ENCODE measurements at regions not wholly inside any gene's neighbourhood (a gene's known extent, or its start where the extent isn't known, plus 50 kb on each side); places are given as distances from the start of the nearest gene placed in this dataset.
"Not testable (repeated sequence)": the region's sequence is repeated elsewhere in the genome, so short reads cannot be mapped to it uniquely, and the experiment has no call there.

DNA sequence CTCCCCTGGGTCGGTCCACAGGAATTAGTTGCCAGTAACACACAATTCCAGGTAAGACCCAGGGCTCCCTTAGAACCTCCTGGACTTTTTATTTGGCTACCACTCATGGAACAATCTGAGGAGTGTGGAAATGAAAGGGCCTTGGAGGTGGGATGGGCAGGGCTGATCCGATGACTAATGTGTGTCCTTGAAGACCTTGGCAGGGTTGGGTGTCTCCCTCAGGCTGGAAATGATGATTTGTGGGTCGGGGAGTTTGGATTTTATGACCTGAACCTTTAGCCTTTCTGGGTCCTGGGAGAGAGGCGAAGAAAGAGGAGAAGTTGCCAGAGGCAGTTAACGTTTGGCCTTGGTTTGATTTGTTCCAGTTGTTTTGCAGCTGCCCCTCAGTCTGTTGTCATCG is 425.0 kb downstream of the MID1IP1 start:
- no peak for DNase-seq (ENCODE audit: low read depth)

DNA sequence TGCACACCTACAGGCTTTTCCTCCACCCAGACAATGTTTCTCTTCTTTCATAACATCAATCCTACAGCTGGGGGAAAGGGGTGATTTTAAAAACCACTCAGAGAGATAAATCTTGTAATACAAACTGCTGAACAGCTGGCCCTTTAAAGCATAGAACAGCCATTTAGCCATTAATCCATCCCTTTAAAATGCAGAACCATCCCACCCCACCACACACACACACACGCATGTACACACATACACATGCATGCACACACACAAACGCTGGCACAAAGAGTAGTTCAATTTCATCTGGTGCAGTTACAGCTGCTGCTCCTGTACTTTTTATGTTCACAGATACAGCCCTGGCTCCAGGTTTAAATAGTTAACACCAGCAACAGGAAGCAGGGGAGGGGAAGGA is 426.1 kb downstream of the MID1IP1 start:
- no peak for DNase-seq (ENCODE audit: low read depth)

DNA sequence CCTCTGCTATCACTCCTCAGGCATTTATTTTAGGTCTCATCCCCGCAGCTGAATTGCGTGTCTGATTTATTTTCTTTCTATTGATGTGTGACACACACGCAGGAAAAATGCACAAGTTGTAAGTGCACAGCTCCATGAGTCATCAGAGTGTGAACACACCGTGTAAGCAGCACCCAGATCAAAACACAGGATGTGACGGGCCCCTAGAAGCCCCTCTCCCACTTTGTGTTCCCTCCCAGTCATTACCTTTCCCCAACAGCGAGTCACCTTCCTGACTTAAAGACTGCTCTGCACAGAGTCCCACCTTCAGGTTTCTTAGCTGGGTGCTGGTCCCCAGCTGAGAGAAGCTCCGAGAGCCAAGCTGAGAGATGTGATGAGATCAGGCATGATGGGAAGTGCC is 436.7 kb downstream of the MID1IP1 start:
- DNase-seq (ENCODE audit: low read depth): no peak

DNA sequence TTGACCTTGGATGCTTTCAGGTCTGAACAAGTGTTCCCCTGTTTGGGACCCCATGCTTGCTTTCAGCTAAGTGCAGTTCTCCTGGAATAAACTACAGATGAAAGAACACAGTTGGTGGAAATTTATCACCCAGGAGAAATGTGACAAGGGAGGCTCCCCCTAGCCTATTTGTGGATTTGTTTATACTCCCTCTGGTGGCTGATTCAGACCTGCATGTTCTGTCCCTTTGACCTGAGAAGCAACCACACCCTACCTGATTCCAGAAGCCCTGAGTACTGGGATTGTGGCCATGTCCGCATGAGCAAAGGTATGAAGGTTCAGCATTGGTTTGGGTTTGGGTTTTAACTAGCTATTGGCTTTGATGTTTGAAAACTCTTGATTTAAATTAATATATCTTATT is 440.9 kb downstream of the MID1IP1 start:
- DNase-seq (ENCODE audit: low read depth): no peak

DNA sequence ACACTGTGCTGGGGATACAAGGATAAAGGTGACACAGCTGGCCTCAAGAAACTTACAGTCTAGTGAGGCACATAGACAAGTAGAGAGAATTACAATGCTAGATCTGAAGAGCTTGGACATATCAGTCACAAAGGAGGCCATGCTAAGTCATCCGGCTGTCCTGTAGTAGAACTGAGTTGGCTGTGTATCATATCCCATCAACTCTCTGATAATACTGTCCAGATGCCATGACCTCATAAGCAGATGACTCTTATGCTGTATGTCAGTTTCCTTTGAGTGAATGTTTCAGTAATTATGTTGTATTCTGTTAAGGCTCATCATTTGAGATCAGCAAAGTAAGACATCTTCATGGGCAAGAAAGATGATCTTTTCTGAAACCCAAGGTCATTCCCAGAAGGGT is 442.9 kb downstream of the MID1IP1 start:
- DNase-seq (ENCODE audit: low read depth): no peak

DNA sequence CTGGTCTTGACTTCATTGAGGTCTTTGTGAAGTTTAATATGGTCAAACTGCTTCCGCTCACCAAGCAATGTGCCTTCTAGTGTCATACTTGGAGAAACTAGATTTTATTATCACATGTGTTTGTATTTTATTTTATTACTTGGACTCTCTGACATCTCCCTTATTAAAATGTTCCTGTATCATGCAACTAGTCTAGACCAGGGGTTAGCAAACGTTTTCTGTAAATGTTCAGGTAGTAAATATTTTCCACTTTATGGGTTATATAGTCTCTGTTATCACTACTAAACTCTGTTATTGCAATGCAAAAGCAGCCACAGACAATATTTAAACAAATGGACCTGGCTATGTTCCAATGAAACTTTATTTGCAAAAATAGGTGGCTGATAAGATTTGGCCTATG is 443.8 kb downstream of the MID1IP1 start:
- no peak for DNase-seq (ENCODE audit: low read depth)

DNA sequence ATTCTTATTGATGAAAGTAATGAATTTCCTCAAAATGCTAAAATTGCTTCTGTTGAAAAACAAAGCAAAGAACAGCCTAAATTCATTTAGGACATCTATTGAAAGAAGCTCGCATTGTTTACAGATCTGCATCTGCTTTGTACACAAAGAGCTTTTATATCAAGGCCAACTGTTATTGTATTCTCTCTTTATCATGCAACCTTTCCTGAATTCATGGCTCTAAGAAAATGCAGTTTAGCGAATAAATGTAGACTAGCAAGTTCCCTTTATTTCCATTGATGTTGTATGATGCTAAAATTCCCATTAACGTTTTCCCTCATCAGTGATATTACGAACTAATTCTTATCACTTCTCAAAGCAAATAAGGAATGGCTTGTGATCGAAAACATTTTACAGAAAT is 446.3 kb downstream of the MID1IP1 start:
- DNase-seq (ENCODE audit: low read depth): no peak

DNA sequence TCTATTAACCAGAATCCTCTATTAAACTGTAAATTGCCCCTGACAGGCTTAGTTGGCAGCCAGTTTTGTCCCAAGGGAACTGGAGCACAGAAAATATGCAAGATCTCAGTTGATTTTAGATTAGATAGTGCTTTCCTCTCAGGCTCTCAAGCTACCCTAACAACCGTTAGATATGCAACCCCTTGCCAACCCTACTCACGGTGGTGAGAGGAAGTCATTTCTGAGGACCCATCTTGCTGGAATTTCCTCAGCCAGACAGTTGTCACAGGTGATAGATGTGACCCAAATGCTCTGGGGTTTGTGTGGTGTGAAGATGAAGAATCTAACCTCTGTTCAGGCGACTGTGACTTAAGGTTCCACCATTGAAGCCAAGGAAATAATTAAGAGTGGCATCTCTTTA is 447.1 kb downstream of the MID1IP1 start:
- no peak for DNase-seq (ENCODE audit: low read depth)

DNA sequence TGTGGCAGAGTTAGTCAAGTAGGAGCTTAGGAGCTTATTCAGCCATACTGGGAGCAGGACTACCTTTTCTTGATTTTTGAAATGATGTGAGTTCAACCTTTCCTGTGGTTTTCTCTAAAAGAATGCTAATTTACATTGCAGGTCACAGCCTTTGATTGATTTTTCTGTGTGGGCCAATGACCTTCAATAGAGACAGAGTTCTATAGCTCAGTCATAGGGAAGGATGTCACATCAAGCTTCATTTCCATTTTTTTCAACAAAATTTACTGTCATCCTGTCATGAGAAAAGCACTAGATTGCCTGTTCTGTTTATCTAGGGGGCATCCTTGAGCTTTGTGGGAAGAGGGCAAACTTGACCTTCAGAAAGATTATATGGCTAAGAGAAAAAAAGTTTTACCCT is 448.7 kb downstream of the MID1IP1 start:
- no peak for DNase-seq (ENCODE audit: low read depth)

DNA sequence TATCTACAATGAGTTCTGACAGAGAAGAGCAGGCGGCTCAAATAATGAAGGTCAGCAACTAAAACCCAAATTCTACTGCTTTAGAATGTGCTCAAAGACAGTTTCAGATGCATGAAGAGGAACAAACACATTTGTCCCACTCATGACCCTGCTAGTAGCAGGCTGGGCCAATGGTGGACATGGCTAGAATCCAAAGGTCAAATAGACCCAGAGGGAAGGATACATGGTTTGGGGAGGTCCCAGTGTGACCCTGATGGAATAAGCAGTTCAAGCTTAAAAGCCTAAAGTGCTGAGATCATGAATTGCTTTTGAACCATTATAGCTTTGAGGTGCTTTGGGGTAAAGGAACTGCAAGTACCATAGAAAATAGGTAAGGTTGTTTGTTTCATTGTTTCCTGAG is 450.7 kb downstream of the MID1IP1 start:
- no peak for DNase-seq (ENCODE audit: low read depth)

DNA sequence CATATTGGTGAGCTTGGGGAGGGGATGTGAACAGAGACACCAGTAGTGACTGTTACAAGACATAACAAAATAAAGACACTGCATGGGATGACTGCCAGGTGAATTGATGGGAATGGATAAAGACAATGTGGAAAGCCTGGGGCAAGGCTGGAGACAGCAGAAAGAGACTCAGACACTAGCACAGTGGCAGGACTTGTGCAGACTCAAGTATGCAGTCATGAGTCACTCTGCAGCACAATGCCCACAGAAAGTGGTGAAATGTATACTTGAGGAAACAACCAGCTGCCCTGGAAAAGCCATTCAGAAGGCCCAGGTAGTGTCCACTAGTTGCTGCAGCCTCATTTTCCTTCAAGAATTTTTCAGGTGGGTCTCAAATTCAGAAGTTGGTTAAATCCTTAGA is 452.3 kb downstream of the MID1IP1 start:
- DNase-seq (ENCODE audit: low read depth): no peak

DNA sequence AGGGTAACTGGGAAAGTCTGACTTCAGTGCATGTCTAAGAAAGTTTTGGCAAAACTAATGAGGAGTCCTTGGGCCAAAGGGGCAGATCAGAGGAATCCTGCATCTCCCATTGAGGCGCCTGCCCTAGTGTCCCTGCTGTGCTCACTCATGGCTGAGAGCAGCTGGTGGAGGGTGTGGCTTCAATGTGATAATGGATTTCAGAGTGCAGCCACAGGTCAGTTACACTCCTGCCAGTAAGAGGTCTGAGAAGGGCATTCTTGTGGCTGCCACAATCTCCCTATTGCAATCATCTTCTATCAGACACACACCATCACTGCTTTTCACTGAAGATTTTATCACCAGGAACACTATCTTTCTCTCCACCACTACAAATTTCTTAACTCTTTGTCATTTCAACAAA is 457.1 kb downstream of the MID1IP1 start:
- no peak for DNase-seq (ENCODE audit: low read depth)

DNA sequence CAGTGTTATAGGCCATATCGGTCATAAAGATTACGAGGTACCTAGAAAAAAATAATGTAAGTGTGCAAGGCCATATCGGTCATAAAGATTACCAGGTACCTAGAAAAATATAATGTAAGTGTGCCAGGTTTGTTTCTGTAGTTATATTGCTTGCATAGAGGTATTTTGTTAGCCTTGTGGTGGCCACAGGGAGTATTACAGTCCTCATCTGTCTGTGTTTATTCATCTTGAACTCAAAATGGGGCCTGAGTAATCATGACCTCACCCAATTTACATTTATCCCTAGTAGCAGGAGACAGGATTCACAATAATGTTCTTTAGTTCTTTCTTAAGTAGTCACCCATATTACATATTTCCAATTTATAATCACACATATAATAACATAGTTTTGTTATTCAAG is 459.7 kb downstream of the MID1IP1 start:
- no peak for DNase-seq (ENCODE audit: low read depth)

DNA sequence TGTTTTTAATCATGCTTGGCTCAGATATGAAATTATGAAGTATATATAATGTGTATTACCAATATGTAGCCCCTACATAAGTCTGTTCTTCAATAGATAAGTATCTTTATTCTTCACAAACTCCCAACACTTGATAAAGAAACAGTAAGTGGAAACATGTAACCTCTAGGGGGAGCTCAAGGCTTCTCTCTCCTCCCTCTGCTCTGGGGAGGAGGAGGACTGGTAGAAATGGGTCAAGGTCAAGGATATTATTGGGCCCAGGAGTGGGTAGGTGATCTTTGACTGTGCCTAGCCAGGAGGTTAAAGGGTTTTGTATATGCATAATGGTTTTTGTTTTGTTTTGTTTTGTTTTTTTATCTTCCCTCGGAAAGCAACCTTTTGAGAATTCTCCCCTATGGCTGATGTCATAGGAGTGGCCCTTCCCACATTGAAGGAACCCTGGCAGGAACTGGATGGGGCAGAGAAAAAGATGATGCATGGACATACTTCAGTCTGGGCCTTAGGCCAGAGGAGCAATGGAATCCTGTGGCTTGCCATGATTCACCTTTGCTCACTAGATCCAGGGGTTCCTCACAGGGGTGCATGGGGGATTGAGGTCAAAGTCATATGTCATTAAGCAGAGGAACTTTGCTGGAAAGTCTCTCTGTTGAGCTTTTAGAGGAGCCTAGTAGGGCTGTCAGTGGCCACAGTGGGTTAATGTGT is 460.3 kb downstream of the MID1IP1 start:
- no peak for DNase-seq (ENCODE audit: low read depth)

DNA sequence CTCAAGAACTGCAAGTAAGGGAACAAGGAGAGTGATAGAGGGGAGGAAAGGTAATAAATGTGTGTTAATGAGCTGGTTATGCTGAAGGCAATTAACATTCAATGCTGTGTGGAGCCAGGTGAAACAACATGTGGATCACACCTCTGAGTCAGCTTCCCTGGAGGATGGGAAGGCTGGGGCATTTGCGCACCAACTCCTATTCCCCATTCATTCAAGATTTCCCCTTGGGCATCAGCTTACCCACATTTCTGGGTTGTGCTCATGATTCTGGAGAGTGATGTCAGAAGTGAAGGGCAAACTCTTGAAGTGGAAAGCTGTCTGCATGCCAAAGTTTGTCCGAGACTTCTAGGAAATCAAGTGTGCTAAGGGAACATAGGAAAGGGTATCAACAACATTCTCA is 461.4 kb downstream of the MID1IP1 start:
- no peak for DNase-seq (ENCODE audit: low read depth)

DNA sequence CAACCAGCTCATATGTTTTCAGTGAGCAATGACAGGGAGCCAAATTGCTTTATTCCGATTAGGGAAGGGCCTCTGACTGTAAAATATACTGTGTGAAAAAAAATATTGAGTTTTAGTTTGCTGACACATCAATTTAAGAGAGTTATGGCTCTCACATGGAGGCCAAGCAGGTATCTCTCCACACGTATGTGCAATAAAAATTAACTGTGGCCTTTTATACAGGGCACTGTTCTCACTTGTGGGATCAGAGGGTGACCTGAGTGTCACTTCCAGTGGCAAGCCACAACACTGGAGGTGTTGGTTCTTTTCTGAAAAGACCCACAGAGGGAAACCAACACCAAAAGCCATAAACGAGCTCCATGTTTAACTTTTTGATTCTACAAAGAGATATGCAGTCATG is 462.8 kb downstream of the MID1IP1 start:
- DNase-seq (ENCODE audit: low read depth): no peak

DNA sequence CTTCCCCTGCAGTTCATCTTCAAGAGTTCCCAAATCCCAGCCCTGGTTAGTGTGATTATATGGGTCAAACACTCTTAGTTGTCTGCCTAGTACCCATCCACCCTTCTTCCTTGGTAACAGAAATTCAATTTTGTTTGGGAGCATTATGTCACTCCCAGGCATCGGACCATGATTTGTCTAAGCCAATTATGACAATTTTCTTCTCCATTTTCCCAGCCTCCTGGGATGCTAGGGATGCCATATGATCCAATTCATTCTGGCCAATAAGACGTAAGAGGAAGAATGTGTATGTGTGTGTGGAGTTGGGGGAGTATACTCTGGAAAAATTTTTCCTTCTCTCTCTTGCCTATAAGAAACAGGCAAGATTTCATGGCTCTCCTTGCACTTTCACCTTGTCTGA is 465.9 kb downstream of the MID1IP1 start:
- DNase-seq (ENCODE audit: low read depth): no peak

DNA sequence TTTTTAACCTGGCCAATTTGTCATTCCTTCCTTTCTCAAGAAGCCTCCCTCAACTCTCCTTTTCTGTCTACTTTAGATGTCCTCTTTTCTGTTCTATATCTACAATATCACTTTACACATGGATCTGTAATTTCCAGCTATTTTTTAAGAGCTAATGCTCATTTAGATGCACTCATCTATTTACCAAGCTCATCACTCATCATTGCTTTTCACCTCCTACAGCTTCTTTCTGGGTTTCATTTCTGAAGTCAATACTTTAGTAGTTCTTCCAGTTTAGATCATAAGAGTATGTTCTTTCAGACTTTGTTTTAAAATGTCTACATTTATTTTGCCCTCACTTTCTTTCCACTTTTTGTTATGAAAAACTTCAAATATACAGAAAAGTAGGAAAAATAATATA is 466.9 kb downstream of the MID1IP1 start:
- DNase-seq (ENCODE audit: low read depth): no peak

DNA sequence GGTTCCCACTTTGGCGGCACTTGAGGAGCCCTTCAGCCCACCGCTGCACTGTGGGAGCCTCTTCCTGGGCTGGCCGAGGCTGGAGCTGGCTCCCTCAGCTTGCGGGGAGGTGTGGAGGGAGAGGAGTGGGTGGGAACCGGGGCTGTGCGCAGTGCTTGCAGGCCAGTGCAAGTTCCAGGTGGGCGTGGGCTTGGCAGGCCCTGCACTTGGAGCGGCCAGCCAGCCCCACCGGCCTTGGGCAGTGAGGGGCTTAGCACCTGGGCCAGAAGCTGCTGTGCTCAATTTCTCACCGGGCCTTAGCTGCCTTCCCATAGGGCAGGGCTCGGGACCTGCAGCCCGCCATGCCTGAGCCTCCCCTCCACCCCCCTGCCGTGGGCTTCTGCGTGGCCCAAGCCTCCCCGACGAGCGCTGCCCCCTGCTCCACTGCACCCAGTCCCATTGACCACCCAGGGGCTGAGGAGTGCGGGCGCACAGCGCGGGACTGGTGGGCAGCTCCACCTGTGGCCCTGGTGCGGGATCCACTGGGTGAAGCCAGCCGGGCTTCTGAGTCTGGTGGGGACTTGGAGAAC is 474.3 kb downstream of the MID1IP1 start:
- DNase-seq (ENCODE audit: low read depth): no peak

DNA sequence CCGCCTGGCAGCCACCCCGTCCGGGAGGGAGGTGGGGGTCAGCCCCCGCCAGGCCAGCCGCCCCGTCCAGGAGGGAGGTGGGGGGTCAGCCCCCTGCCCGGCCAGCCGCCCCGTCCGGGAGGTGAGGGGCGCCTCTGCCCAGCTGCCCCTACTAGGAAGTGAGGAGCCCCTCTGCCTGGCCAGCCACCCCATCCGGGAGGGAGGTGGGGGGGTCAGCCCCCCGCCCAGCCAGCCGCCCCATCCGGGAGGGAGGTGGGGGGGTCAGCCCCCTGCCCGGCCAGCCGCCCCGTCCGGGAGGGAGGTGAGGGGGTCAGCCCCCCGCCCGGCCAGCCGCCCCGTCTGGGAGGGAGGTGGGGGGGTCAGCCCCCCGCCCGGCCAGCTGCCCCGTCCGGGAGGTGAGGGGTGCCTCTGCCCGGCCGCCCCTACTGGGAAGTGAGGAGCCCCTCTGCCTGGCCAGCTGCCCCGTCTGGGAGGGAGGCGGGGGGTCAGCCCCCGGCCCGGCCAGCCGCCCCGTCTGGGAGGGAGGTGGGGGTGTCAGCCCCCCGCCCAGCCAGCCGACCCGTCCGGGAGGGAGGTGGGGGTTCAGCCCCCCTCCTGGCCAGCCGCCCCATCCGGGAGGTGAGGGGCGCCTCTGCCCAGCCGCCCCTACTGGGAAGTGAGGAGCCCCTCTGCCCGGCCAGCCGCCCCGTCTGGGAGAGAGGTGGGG is 476.6 kb downstream of the MID1IP1 start:
- DNase-seq (ENCODE audit: low read depth): not testable (repeated sequence)

DNA sequence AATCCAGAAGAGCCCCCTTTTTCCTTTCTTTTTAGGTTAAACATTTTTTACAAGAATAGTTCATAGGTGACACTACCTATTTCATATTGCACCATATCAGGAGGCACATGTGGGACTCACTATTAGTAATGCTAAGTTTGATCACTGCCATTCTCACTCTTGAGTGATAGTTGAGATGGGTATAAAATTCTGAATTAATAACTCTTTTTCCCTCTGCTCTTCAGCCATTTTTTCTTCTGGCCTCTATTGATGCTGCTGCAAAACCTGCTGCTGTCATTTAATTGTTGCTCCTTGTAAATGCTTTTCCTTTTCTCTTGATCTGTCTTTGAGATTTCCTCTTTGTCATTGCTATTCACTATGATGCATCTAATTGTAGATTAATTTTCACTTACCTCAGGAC is 482.0 kb downstream of the MID1IP1 start:
- DNase-seq (ENCODE audit: low read depth): no peak

DNA sequence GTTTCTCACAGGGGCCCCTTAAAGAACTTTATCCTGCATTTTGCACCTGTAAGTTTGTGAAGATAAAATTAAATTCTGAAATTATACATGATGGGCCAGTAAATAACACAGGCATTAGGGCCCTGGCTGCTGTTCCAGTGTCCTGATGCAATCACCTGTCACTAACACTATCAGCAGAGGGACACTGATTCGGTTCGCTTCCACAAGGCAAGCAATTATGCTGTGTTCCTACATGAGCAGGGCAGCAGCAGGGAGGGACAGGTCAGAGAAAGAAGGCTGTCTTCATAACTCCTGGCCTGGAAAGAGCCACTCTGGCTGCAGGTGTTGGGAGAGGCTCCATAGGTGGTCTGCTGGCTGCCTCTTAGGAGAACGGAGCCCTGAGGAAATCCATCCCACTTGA is 487.3 kb downstream of the MID1IP1 start:
- DNase-seq (ENCODE audit: low read depth): no peak

DNA sequence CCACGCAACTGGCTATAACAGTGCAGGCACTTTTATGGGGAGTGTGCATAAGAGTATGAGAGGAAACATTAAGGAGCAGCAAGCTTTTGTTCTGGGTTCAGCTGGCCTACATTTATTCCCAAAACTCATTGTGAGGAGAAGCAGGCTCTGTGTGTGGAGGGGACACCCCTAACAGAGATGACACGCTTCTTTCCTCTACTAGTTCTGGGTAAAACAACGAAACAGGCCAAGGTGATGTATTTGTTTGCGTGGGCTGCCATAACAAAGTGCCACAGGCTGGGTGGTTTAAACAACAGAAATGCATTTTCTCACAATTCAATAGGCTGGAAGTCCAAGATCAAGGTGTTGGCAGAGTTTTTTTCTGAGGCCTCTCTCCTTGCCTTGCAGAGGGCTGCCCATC is 488.6 kb downstream of the MID1IP1 start:
- no peak for DNase-seq (ENCODE audit: low read depth)

DNA sequence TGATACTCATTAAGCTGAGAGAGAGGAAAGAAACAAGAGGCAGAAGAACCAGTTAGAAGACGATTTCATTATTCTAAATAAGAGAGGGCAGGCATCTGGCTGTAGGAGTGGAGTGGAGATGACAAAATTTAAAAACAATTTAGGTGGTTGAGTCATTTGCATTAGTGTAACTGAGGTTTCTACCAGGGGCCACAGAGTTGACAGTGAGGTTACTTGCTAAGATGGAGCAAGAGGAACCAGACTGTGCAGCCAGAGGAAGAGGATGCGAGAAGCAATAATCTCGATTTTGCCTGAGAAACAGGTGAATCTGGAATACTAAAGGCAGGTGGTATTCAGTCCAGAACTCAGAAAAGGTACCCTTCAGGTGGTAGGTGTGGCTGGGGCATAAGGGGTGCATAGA is 491.9 kb downstream of the MID1IP1 start:
- DNase-seq (ENCODE audit: low read depth): no peak
